HCT116 (cell line): ENCODE measurements at regions not wholly inside any gene's neighbourhood (a gene's known extent, or its start where the extent isn't known, plus 50 kb on each side); places are given as distances from the start of the nearest gene placed in this dataset.

Experiments used
- EZH2phosphoT487 ChIP-seq: fragments of 200-600 bp; IDR thresholded peaks from 2 replicates; pipeline ENCODE4 v1.6.1; 2018; ENCODE audit warnings: antibody characterized with exemption, borderline replicate concordance
- FOSL1 ChIP-seq: IDR thresholded peaks from 2 replicates; pipeline ENCODE4 v1.6.1; 2012; ENCODE audit warnings: low read depth
- MAX ChIP-seq: IDR thresholded peaks from 2 replicates; pipeline ENCODE4 v1.6.1; 2012
- POLR2A ChIP-seq: IDR thresholded peaks from 2 replicates; pipeline ENCODE4 v1.7.0; 2011; ENCODE audit warnings: borderline replicate concordance; ENCODE audit not compliant: insufficient read depth, insufficient read length; ENCODE audit errors: extremely low read depth
- REST ChIP-seq: IDR thresholded peaks from 2 replicates; pipeline ENCODE4 v1.6.1; 2012; ENCODE audit warnings: low read depth
- SIN3A ChIP-seq: IDR thresholded peaks from 2 replicates; pipeline ENCODE4 v1.6.1; 2012; ENCODE audit warnings: low read depth
- SP1 ChIP-seq: IDR thresholded peaks from 2 replicates; pipeline ENCODE4 v1.6.1; 2012; ENCODE audit warnings: low read depth
- ZNF274 ChIP-seq: fragments of 200-500 bp; sonication (Bioruptor generic); IDR thresholded peaks from 2 replicates; pipeline ENCODE4 v1.6.1; 2014; ENCODE audit warnings: mild to moderate bottlenecking, low read depth, low read length, inconsistent platforms
- TF ChIP-seq, protein P1 (sequence below), 3 experiments: fragments of 200-600 bp in 1 of 3; sonication (generic) in 1 of 3; IDR thresholded peaks in 2 of 3; conservative IDR thresholded peaks in 1 of 3; 2 replicates each; pipeline ENCODE4 v1.5.1; 2012 to 2017; ENCODE audit warnings: low read depth in 2 of 3, low read length in 2 of 3, antibody characterized with exemption in 1 of 3, borderline replicate concordance in 1 of 3, control low read depth in 1 of 3, mild to moderate bottlenecking in 1 of 3, mixed read lengths in 1 of 3, mixed run types in 1 of 3, moderate library complexity in 1 of 3; ENCODE audit not compliant: insufficient read depth in 1 of 3

- TF ChIP-seq SIN3A, result no peak
- TF ChIP-seq, protein P1, sequence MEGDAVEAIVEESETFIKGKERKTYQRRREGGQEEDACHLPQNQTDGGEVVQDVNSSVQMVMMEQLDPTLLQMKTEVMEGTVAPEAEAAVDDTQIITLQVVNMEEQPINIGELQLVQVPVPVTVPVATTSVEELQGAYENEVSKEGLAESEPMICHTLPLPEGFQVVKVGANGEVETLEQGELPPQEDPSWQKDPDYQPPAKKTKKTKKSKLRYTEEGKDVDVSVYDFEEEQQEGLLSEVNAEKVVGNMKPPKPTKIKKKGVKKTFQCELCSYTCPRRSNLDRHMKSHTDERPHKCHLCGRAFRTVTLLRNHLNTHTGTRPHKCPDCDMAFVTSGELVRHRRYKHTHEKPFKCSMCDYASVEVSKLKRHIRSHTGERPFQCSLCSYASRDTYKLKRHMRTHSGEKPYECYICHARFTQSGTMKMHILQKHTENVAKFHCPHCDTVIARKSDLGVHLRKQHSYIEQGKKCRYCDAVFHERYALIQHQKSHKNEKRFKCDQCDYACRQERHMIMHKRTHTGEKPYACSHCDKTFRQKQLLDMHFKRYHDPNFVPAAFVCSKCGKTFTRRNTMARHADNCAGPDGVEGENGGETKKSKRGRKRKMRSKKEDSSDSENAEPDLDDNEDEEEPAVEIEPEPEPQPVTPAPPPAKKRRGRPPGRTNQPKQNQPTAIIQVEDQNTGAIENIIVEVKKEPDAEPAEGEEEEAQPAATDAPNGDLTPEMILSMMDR (IDR thresholded peaks at IDR 0.05 in 2 of 3, conservative IDR thresholded peaks at IDR 0.05 in 1 of 3; ENCODE audit: borderline replicate concordance in 1 of 3, insufficient read depth in 1 of 3, low read depth in 2 of 3, low read length in 2 of 3), result no peak
- TF ChIP-seq ZNF274, result no peak
- TF ChIP-seq MAX, result no peak
- TF ChIP-seq REST, result no peak
- TF ChIP-seq POLR2A, result no peak
- TF ChIP-seq EZH2phosphoT487, result no peak
- no peak for TF ChIP-seq FOSL1
- no peak for TF ChIP-seq SP1
Observed at GRCh38 chr2:217740756-217741155, 262.0 kb downstream of the TNS1 start.
